Testis (tissue), 2 donors: ENCODE measurements at regions not wholly inside any gene's neighbourhood (a gene's known extent, or its start where the extent isn't known, plus 50 kb on each side); places are given as distances from the start of the nearest gene placed in this dataset.

Experiments
- CTCF ChIP-seq, 3 experiments: fragments of 450-650 bp in 2 of 3; fragments of 200-600 bp in 1 of 3; sonication (generic) in 1 of 3; IDR thresholded peaks; one replicate each; pipeline ENCODE4 v1.5.1; 2016 to 2019; ENCODE audit warnings: antibody characterized with exemption in 3 of 3, mild to moderate bottlenecking in 2 of 3, moderate library complexity in 1 of 3
- POLR2A ChIP-seq: fragments of 450-650 bp; IDR thresholded peaks from one replicate; pipeline ENCODE4 v1.6.1; 2017; ENCODE audit warnings: antibody characterized with exemption, mild to moderate bottlenecking, moderate library complexity

DNA sequence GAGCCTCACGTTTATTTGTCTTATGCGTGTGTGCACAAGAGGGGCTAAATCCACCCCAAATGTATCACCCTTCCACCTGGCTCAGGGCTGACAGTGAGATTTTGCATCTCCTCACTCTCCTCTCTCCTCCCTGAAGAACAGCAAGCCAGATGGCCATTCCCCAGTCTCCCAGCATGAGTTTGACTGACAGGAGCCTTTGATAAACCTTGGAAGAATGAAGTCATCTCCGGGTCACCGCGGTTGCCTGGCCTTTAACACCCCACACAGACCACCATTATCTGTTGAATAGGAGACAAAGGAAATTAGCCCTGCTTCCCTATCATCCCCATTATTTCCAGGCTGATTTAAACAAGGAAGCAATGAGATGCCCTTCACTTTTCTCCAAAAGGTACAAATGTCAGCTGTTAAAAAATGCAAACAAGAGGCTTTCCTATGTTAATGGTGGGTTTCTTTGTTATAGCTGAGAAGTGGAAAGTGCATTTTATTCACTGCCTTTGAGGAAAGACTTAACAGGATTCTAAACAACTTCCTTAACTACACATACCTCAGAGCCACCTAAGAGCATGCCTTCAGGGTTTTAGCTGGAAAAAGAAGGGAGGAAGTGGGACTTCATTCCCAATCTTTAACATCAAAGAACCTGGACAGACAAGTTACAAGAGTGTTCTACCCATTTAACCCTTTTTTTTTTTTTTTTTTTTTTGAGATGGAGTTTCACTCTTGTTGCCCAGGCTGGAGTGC is 524.8 kb upstream of the ID4 start:
- TF ChIP-seq CTCF (IDR thresholded peaks at IDR 0.05) (no peak), POLR2A (no peak)
